ENCODE measurements at regions not wholly inside any gene's neighbourhood (a gene's known extent, or its start where the extent isn't known, plus 50 kb on each side); places are given as distances from the start of the nearest gene placed in this dataset.

DNA sequence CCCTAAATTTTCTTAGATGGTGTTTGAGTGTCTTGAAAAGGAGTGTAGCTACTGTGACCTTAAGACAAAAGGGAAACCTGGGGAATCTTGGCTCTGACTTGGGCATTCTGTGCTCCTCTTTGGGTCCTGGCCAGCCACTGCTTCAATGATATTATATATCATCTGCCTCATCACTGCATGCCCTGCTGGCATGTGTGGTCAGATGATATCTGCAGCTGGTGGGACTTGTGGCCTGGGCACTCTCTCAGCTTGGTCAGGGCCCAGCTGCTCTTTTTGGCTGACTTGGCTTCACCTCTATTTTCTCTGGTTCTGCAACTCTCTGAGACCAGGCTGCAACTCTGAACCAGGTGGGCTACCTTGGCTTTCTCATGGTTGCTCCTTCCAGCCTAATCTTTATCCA, 446.1 kb upstream of the RARB start:
- no peak for TF ChIP-seq POLR2A (IDR thresholded peaks at IDR 0.05)
- TF ChIP-seq, protein P1, sequence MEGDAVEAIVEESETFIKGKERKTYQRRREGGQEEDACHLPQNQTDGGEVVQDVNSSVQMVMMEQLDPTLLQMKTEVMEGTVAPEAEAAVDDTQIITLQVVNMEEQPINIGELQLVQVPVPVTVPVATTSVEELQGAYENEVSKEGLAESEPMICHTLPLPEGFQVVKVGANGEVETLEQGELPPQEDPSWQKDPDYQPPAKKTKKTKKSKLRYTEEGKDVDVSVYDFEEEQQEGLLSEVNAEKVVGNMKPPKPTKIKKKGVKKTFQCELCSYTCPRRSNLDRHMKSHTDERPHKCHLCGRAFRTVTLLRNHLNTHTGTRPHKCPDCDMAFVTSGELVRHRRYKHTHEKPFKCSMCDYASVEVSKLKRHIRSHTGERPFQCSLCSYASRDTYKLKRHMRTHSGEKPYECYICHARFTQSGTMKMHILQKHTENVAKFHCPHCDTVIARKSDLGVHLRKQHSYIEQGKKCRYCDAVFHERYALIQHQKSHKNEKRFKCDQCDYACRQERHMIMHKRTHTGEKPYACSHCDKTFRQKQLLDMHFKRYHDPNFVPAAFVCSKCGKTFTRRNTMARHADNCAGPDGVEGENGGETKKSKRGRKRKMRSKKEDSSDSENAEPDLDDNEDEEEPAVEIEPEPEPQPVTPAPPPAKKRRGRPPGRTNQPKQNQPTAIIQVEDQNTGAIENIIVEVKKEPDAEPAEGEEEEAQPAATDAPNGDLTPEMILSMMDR (IDR thresholded peaks at IDR 0.05): no peak
